ENCODE measurements at regions not wholly inside any gene's neighbourhood (a gene's known extent, or its start where the extent isn't known, plus 50 kb on each side); places are given as distances from the start of the nearest gene placed in this dataset.
"Not testable (repeated sequence)": the region's sequence is repeated elsewhere in the genome, so short reads cannot be mapped to it uniquely, and the experiment has no call there.

DNA sequence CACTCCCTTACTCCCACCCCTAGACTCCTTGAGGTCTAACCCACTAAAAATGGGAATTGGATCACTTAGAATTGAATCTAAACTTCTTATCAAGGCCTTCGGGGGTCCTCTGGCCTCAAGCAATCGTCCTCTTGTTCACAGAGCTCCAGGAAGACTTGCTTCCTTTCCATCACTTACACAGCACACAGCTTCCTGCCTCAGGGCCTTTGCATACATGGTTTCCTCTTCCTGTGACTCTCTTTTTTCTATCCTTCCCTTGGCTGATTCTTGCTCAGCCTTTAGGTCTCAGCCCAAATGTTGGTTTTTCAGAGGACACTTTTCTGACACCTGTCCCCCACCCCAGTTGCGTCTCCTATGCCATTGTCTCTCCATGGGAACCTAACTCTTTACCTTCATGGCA lies 50.0 kb upstream of the ALDH1B1 start:
- no peak for DNase-seq

DNA sequence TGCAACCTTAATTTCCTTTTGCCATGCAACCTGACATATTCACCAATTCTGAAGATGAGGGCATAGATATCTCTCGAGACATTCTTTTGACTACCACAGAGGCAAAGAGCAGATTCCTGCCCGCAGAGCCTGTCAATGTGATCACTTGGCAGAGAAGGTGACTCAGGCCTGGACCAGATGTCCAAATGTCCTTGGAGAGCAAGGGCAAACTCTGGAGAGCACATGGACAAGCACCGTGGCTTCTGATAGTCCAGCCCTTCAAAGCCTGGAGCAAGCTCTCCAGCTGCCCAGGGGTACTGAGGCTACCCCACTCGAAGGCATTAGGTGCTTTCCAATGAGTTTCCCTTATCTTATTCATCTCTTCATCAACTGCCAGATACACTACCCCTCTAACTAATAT lies 50.4 kb upstream of the ALDH1B1 start:
- no peak for DNase-seq

GRCh38 chr9:38339496-38339895 lies 53.0 kb upstream of the ALDH1B1 start:
- no peak for DNase-seq

DNA sequence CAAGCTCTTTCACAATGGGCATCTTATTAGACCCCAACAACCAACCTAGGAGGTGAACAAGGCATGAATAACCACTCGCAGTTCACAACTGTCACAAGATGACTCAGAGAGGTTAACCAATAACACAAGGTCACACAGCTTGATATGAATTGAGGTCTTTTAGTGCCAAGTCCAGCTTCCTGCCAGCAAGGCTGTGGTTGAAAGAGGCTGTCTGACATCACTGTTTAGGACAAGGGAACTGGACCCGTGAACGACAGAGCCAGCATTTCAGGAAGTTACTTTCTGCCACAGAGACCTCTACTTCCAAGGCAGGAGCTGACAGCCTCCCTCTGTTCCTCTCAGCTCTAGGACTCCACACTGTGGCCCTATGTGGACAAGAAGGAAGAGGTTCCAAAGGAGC lies 53.4 kb upstream of the ALDH1B1 start:
- no peak for DNase-seq

GRCh38 chr9:38338342-38339018 lies 54.0 kb upstream of the ALDH1B1 start:
- no peak for DNase-seq

DNA sequence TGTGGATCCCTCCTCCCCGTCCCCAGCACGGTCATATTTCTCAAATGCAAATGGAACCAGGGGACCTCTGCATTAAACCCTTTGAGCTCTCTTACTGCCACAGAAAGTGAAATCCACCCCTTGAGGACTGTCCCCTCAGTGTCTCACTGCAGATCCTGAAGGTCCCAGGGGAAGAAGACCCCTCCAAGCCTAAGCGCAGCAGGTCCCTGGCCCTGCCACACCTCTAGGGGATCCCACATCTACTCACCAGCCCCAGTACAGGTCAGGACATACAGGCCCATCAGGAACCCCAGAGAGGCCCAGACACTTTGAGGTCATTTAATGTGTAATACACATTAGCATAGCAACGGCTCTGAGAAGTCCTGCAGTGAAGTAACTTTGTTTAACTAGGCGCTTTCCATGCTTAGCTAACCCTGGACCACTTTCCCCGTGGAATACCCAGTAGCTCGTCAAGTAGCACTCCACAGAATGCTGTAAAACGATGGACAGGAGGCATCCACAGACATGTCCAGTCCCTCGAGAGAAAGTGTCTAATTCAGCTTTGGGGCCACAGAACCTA lies 54.7 kb upstream of the ALDH1B1 start:
- no peak for DNase-seq

- DNase-seq: no peak
Measured at GRCh38 chr9:38337181-38337580, 55.3 kb upstream of the ALDH1B1 start.

- no peak for DNase-seq
Measured at GRCh38 chr9:38336341-38336740, 56.2 kb upstream of the ALDH1B1 start.

DNA sequence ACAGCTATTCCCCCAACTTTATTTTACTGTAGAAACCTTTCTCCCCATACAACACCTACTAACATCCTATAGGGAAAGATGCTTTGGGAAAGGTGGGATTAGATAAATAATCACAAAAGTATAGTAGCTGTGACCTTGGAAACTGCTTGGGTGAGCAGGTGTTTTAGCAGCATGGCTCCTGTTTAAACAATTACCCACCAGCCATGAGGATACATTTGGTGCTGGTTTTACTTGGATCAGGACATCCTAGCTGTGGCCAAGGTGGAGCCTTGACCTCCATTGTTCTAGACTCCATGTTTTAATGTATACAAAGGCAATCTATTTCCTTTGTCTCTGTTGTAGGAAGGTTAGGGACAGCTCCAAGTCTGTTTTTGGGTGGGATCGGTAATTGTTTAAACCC lies 56.8 kb upstream of the ALDH1B1 start:
- DNase-seq: no peak

DNA sequence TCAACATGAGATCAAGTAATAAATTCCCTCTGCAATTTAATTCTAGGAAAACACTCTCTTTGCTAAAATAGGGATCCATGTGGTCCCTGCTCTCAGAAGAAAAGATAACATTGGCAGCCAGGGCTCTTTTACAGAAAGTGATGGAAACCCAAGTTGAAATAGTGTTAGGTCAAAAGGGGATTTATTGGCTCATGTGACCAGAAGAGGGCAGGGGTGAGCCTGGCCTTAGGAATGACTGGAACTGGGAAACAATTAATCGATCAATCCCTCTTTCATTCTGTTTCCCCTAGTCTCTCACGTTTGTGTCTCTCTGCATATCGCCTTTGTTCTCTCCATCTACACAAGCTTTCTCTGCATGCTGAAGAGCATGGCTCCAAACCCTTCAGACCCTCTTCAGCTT lies 58.3 kb upstream of the ALDH1B1 start:
- DNase-seq: no peak

GRCh38 chr9:38333047-38333446 lies 59.5 kb upstream of the ALDH1B1 start:
- no peak for DNase-seq

DNA sequence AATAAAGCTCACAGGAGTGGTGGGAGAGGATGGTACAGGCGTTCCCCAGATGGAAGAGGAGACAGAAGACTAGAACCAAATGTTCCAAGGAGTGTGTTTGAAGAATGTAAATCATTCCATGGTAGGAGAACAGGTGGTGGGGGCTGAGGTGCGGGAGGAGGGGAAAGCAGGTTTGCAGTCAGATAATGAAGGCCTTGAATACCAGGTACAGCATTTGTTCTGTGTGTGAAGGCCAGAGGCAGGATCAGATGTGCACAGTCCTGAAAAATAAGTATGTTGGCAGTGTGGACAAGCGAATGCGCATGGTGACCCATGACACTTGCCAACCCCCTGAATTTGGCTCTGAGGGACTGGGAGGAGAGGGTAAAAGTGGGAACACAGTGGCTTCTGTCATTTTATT lies 59.9 kb upstream of the ALDH1B1 start:
- DNase-seq: no peak

DNA sequence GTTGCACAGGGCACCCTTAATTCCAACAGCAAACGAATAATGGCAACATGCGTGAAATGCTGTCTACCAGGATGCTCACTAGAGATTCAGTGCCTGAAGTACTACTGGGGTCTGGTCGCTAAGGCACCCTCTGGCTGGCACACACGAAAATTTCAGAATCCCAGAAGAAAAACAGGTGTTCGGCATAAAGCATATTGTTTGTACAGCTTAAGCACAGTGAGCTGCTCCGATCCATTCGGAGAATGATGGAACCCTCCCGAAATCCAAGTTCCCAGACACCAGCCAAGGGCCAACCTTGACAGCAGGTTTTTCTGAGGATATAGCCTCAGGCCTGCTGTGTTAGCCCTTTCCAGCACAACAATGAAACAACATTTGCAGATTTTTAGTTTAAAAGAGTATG lies 61.4 kb upstream of the ALDH1B1 start:
- DNase-seq: no peak

DNA sequence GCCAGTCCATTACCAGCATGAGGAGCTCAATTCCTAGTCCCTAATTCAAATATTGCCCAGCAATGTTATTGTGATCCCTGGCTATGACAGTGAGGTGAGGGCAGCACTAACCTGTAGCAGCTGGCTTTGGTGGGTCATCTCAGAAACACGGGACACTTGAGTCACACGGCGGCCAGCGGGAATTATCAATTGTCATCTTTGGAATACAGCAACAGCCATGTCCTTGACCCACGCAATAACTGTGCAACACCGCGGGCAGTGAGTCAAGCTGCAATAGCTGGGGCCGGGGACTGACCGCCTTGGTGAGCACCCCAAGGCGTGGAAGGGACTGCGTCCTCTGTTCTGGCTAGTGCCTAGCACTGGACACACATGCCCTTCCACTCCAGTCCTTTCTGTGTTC lies 62.5 kb upstream of the ALDH1B1 start:
- no peak for DNase-seq

- no peak for DNase-seq
Measured at GRCh38 chr9:38328765-38329164, 63.7 kb upstream of the ALDH1B1 start.

- no peak for DNase-seq
Measured at GRCh38 chr9:38326122-38326521, 66.4 kb upstream of the ALDH1B1 start.

- not testable (repeated sequence) for DNase-seq
Measured at GRCh38 chr9:38324213-38324612, 68.3 kb upstream of the ALDH1B1 start.

- no peak for DNase-seq
Measured at GRCh38 chr9:38322937-38323336, 69.6 kb upstream of the ALDH1B1 start.

GRCh38 chr9:38319496-38320173 lies 72.9 kb upstream of the ALDH1B1 start:
- DNase-seq: no peak

- no peak for DNase-seq
Measured at GRCh38 chr9:38318759-38319495, 73.6 kb upstream of the ALDH1B1 start.

DNA sequence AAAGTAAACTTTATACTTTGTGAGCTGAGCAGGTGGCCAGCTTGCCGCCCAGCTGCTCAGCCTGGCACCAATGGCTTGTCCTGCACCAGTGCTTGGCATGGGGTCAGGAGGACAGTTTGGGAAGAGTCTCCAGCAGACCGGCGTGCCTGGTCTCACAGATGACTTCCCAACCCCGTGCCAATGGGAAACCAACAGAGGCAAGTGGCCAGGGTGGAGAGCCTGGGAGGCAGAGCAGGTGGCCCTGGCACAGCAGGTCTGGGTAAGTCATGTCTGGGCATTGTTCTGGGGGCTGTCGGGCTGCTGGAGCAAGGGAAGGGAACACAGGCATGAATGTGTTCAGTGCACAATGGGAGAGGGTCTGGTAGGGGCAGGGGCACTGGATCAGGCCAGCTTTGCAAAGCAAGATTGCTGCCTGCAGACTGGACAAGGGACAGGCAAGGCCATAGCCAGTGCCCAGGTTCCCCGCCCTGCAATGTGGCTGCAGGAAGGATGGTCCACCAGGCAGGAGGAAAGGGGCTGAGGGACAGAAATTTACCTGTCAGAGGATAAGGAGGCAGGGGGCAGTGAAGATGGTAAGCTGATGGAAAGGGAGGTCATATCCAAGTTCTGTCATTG lies 76.2 kb upstream of the ALDH1B1 start:
- no peak for DNase-seq

DNA sequence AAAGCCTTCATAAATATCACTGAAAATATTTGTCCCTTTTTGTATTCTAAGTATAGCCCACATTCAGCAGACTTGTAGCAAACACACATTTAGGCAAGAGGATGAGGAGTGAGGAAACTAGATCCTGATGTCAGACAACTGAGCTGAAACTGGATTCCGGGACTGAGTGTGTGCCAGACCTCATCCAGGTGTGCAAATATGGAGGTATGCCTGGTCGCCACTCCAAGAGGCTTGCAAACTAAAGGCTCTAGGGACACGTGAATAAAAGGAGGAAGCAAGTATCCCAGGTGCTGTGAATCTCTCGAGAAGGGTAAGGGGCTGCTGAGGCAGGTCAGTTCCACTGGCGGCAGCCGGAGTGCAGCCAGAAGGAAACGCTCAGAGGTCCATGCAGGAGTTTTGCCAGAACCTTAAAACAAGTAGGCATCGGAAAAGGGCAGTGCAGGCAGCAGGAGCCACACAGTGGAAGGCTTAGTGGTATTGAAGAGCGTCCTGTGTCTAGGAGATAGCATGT lies 77.4 kb upstream of the ALDH1B1 start:
- no peak for DNase-seq

- no peak for DNase-seq
Measured at GRCh38 chr9:38313421-38313820, 79.1 kb upstream of the ALDH1B1 start.

Data from amniotic stem cell (primary cell).